Lower leg skin (tissue), 4 donors: ENCODE measurements at regions not wholly inside any gene's neighbourhood (a gene's known extent, or its start where the extent isn't known, plus 50 kb on each side); places are given as distances from the start of the nearest gene placed in this dataset.

Experiments used
- DNase-seq, 2 donors: peaks; one replicate each; pipeline ENCODE4 v3.0.0-alpha.2; 2019; ENCODE audit warnings: low spot score in 2 of 2
- H3K4me3 ChIP-seq: fragments of 200-600 bp; sonication (generic); 2 replicates; pipeline ENCODE4 v1.5.1; 2017; ENCODE audit warnings: mild to moderate bottlenecking, low read depth; ENCODE audit not compliant: poor library complexity, severe bottlenecking
- POLR2A ChIP-seq, 2 donors: fragments of 450-650 bp; IDR thresholded peaks; one replicate each; pipeline ENCODE4 v1.6.1; 2016 to 2017; ENCODE audit warnings: antibody characterized with exemption in 2 of 2, mild to moderate bottlenecking in 1 of 2, moderate library complexity in 1 of 2
- WGBS, 2 donors: methylation state at CpG; one replicate each; pipeline ENCODE4 v1.1.5; 2018; 5-methylcytosine and 5-hydroxymethylcytosine counted together
- intact Hi-C: fragments of 100-400 bp; cut with DNase I; formaldehyde crosslinking; loops from one replicate; pipeline ENCODE4 v1.15.0; 2023; ENCODE audit warnings: low total_unique reads
- TF ChIP-seq, protein P1 (sequence below), 3 donors: fragments of 450-650 bp; IDR thresholded peaks; one replicate each; pipeline ENCODE4 v1.5.1; 2016; ENCODE audit warnings: antibody characterized with exemption in 3 of 3, mild to moderate bottlenecking in 3 of 3, moderate library complexity in 2 of 3

DNA sequence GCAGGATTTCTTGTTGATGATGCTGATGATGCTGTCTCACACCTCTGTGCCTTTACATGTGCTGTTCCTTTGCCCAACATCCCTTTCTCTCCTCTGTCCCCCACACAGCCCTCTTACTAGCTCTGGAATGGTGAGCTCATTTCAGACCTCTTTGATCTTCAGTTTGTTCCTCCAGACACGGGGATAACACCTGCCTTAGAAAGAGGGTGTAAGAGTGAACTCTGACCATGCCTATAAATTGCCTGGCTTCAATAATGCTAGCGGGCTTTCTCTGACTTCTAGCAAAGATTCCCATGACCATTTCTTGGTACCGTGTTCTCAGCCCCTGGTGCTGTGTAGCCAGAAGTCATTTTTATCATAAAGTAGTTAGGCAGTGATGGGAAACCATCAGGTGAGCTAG, 55.9 kb upstream of the DRD2 start:
- no peak for DNase-seq
- TF ChIP-seq, protein P1, sequence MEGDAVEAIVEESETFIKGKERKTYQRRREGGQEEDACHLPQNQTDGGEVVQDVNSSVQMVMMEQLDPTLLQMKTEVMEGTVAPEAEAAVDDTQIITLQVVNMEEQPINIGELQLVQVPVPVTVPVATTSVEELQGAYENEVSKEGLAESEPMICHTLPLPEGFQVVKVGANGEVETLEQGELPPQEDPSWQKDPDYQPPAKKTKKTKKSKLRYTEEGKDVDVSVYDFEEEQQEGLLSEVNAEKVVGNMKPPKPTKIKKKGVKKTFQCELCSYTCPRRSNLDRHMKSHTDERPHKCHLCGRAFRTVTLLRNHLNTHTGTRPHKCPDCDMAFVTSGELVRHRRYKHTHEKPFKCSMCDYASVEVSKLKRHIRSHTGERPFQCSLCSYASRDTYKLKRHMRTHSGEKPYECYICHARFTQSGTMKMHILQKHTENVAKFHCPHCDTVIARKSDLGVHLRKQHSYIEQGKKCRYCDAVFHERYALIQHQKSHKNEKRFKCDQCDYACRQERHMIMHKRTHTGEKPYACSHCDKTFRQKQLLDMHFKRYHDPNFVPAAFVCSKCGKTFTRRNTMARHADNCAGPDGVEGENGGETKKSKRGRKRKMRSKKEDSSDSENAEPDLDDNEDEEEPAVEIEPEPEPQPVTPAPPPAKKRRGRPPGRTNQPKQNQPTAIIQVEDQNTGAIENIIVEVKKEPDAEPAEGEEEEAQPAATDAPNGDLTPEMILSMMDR (IDR thresholded peaks at IDR 0.05) = no peak
- no peak for TF ChIP-seq POLR2A (IDR thresholded peaks at IDR 0.05)
- 74 to 80% methylated on average over 3 of the region's 3 CpGs for WGBS, 2 donors
- H3K4me3 ChIP-seq = no peak overlapping the region
- intact Hi-C loops = no loop called here

DNA sequence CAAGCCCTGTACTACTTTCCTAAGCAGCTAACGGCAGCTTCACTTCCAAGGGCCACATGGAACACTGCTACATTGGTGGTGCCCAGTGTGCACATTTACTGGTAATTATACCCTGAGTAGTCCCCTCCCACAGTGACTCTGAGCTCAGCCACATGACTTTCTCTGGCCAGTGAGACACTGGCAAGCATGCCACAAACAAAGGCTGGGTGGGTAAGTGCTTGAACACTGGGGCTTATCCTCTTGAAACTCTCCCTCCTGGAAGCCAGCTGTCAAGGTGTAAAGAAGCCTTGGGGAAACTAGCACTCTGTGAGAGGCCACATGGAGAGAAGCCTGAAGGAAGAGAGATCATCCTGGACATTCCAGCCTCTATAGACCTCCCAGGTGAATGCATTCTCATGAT, 54.4 kb upstream of the DRD2 start:
- no peak for DNase-seq
- WGBS, 2 donors = 56 to 76% methylated on average over 1 of the region's 1 CpG
- no peak overlapping the region for H3K4me3 ChIP-seq
- intact Hi-C loops = loop anchor here (5.0 kb wide), 1 partner anchor 222 kb away; no protein-coding TSS in a partner anchor
- no peak for TF ChIP-seq POLR2A (IDR thresholded peaks at IDR 0.05)
- TF ChIP-seq, protein P1 (IDR thresholded peaks at IDR 0.05) = no peak

DNA sequence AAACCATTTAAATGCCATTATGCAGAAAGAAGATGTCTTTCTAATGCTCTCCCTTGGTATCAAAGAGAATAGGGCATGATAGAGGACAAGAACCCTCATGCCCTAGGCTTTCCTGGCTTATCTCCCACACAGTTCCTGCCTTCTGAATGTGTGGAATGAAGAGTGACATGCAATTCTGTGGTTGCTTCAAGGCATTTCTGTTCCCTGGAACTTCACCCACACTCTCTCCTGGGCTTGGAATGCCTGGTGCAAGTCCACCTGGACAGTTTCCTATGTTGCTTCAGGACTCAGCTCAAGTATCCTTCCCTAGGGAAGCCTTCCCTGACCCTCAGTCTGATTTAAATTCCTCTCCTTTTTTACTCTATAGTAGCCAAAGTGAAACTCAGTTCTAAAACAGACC, 53.8 kb upstream of the DRD2 start:
- peak in 1 of 2 donors; percentile 18 for DNase-seq
- TF ChIP-seq, protein P1 (IDR thresholded peaks at IDR 0.05) = no peak
- TF ChIP-seq POLR2A (IDR thresholded peaks at IDR 0.05) = no peak
- no peak overlapping the region for H3K4me3 ChIP-seq
- intact Hi-C loops = loop anchor here (5.0 kb wide), 1 partner anchor 222 kb away; no protein-coding TSS in a partner anchor

DNA sequence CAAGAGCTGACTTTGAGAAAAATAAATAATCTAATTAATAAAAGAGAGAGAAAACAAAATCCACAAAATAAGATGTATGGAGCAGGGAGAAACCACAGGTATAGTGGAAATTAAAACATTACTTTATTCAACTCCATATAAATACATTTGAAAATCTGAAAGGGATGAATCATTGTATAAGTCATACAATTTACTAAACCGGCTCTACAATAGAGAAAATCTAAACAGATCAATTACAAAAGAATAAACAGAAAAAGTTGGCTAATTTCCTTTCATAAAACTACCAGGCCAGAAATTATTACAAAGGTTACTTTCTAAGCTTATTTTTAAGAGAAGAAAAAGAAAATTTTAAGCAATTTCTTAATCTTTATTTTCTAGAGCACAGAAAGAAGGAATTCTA, 51.3 kb upstream of the DRD2 start:
- no peak for DNase-seq
- H3K4me3 ChIP-seq = no peak overlapping the region
- WGBS, 2 donors = 82 to 86% methylated on average over 1 of the region's 1 CpG
- TF ChIP-seq, protein P1 (IDR thresholded peaks at IDR 0.05) = no peak
- TF ChIP-seq POLR2A (IDR thresholded peaks at IDR 0.05) = no peak
- intact Hi-C loops = loop anchor here (5.0 kb wide), 1 partner anchor 219 kb away; no protein-coding TSS in a partner anchor
